ENCODE measurements at regions not wholly inside any gene's neighbourhood (a gene's known extent, or its start where the extent isn't known, plus 50 kb on each side); places are given as distances from the start of the nearest gene placed in this dataset.

DNA sequence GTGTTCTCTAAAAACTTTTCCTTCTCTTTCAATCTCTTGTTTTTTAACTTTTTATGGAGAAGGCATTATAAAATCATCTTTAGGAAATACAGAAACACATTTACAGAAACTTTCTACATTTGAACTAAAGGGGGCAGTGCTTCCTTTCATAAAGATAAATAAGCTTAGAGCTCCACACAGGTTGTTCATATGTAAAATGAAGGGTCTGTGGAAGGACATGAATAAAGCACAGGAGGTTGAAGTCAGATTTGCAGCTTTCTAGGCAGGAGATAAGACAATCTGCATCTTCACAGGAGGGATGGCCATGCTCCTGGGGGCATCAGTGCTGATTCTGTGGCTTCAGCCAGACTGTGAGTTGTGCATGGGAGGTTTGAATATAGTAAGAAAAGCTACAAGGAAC lies 426.0 kb downstream of the DAD1 start:
- Histone ChIP-seq H3K27ac (ENCODE audit: low read depth in 1 of 3, low read length in 2 of 3) (no peak overlapping the region), H3K27me3 (ENCODE audit: control insufficient read depth in 3 of 3, insufficient read depth in 3 of 3, low read length in 3 of 3) (no peaks in the 10 kb centered on the region), H3K4me3 (ENCODE audit: low read depth in 1 of 3, low read length in 3 of 3) (no peak overlapping the region), H3K4me1 (ENCODE audit: control insufficient read depth in 3 of 3, insufficient read depth in 2 of 3, low read depth in 1 of 3, low read length in 2 of 3) (peaks cover 0 to 22% (median 4%) of the 10 kb centered on the region in 3 donors), H3K36me3 (ENCODE audit: control insufficient read depth in 3 of 3, insufficient read depth in 2 of 3, low read depth in 1 of 3, low read length in 3 of 3) (no peaks in the 10 kb centered on the region), H3K9me3 (ENCODE audit: control insufficient read depth in 2 of 2, insufficient read depth in 1 of 2, low read depth in 1 of 2, low read length in 1 of 2) (no peaks in the 10 kb centered on the region)
- FAIRE-seq (no peak), DNase-seq (peak; percentile 45 to 60)

DNA sequence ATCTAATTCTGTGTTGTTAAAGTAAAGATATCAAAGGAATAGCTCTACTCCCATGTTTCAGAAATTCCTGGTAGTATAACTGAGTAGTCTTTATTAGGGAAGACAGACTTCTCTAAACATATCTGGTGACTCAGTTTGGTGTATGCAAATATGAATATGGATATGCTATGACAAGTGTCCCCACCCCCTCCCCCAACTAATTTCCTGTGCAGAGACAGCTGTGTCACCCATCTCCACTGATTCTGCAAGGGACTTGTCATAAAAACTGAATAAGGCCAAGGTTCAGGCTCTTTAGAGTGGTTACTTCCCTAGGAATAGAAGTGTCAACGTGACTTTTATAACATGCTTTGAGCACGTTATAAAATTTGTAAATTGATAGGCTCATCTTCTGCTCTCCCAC lies 429.1 kb downstream of the DAD1 start:
- peak; percentile 60 to 85 for DNase-seq
- Histone ChIP-seq H3K36me3 (ENCODE audit: control insufficient read depth in 3 of 3, insufficient read depth in 2 of 3, low read depth in 1 of 3, low read length in 3 of 3) (no peaks in the 10 kb centered on the region), H3K4me1 (ENCODE audit: control insufficient read depth in 3 of 3, insufficient read depth in 2 of 3, low read depth in 1 of 3, low read length in 2 of 3) (peaks cover 0 to 25% (median 4%) of the 10 kb centered on the region in 3 donors), H3K27me3 (ENCODE audit: control insufficient read depth in 3 of 3, insufficient read depth in 3 of 3, low read length in 3 of 3) (no peaks in the 10 kb centered on the region), H3K4me3 (ENCODE audit: low read depth in 1 of 3, low read length in 3 of 3) (no peak overlapping the region), H3K9me3 (ENCODE audit: control insufficient read depth in 2 of 2, insufficient read depth in 1 of 2, low read depth in 1 of 2, low read length in 1 of 2) (no peaks in the 10 kb centered on the region), H3K27ac (ENCODE audit: low read depth in 1 of 3, low read length in 2 of 3) (peak overlapping the region in 1 of 3 donors; percentile 74)
- WGBS, 3 donors = 14 to 26% (median 20%) methylated on average over 2 of the region's 2 CpGs
- no peak for FAIRE-seq

DNA sequence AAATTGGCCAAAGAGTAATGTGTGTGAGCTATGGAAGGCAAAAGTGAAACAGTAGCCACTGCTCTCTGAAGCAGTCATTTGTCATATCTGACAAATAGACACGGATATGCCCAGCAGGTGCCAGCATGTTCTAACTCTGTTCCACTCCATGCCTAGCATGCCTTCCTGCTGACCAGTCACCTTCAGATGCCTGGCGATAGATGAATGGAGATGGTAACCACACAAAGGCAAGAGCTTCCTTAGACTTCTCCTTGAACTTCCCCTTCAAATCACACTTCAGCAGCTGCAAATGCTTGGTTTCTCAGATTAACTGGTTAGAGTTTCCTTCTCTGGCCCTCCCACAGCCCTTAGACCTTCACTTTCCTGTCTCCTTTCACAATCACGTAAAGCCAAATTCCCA lies 429.9 kb downstream of the DAD1 start:
- 44 to 53% (median 49%) methylated on average over 3 of the region's 3 CpGs for WGBS, 3 donors
- peak in 1 of 2 donors; percentile 31 for DNase-seq
- no peak for FAIRE-seq
- Histone ChIP-seq H3K36me3 (ENCODE audit: control insufficient read depth in 3 of 3, insufficient read depth in 2 of 3, low read depth in 1 of 3, low read length in 3 of 3) (no peaks in the 10 kb centered on the region), H3K9me3 (ENCODE audit: control insufficient read depth in 2 of 2, insufficient read depth in 1 of 2, low read depth in 1 of 2, low read length in 1 of 2) (no peaks in the 10 kb centered on the region), H3K4me1 (ENCODE audit: control insufficient read depth in 3 of 3, insufficient read depth in 2 of 3, low read depth in 1 of 3, low read length in 2 of 3) (peaks cover 0 to 25% (median 4%) of the 10 kb centered on the region in 3 donors), H3K27ac (ENCODE audit: low read depth in 1 of 3, low read length in 2 of 3) (peak overlapping the region in 1 of 3 donors; percentile 13), H3K27me3 (ENCODE audit: control insufficient read depth in 3 of 3, insufficient read depth in 3 of 3, low read length in 3 of 3) (no peaks in the 10 kb centered on the region), H3K4me3 (ENCODE audit: low read depth in 1 of 3, low read length in 3 of 3) (no peak overlapping the region)

DNA sequence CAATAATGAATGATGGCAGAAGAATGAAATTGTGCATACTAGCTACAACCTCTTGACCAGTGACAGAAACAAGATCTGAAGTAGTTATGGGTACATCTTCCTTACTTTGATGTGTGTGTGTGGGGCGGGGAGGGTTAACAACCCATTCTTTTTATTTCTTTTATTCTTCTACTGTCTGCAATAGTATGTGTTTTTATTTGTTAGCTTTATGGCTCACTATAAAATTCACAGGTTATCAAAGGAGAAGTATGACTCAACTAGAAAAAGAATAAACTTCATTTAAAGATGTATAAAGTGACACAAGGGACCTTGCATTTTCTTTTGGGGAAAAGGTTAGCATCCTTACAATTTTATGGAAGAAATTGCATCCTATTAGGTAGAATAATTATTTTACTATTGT lies 430.5 kb downstream of the DAD1 start:
- H3K4me3 ChIP-seq (ENCODE audit: low read depth in 1 of 3, low read length in 3 of 3) = no peak overlapping the region

DNA sequence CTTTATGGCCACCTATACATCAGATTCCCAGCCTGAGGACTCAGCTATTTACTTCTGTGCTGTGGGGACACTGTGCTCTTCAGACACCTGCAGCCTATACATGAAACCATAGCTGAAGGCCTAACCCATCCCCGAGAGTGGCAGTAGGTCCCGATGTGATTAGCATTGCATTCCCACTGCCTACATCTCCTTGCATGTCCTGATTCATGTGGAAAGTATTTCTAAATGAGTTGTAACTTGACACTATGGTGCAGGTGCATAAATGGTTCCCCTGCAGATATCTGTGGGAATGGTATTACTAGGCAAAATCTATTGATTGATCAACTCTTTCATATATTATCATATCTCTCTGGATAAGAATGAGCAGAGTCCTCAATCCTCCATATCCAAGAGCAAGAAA lies 433.5 kb downstream of the DAD1 start:
- DNase-seq = no peak
- WGBS, 3 donors = 35 to 72% (median 51%) methylated on average over 2 of the region's 2 CpGs
- peaks cover 0 to 31% (median 7%) of the 10 kb centered on the region in 3 donors for H3K4me1 ChIP-seq (ENCODE audit: control insufficient read depth in 3 of 3, insufficient read depth in 2 of 3, low read depth in 1 of 3, low read length in 2 of 3)
- no peak for FAIRE-seq
- H3K4me3 ChIP-seq (ENCODE audit: low read depth in 1 of 3, low read length in 3 of 3) = no peak overlapping the region
- H3K27ac ChIP-seq (ENCODE audit: low read depth in 1 of 3, low read length in 2 of 3) = no peak overlapping the region
- H3K36me3 ChIP-seq (ENCODE audit: control insufficient read depth in 3 of 3, insufficient read depth in 2 of 3, low read depth in 1 of 3, low read length in 3 of 3) = no peaks in the 10 kb centered on the region
- no peaks in the 10 kb centered on the region for H3K27me3 ChIP-seq (ENCODE audit: control insufficient read depth in 3 of 3, insufficient read depth in 3 of 3, low read length in 3 of 3)
- peaks cover 0 to 3% of the 10 kb centered on the region in 2 donors for H3K9me3 ChIP-seq (ENCODE audit: control insufficient read depth in 2 of 2, insufficient read depth in 1 of 2, low read depth in 1 of 2, low read length in 1 of 2)

More for the DNA sequence above, 430.5 kb downstream of the DAD1 start:
- Histone ChIP-seq H3K27ac (ENCODE audit: low read depth in 1 of 3, low read length in 2 of 3) (no peak overlapping the region), H3K27me3 (ENCODE audit: control insufficient read depth in 3 of 3, insufficient read depth in 3 of 3, low read length in 3 of 3) (no peaks in the 10 kb centered on the region), H3K36me3 (ENCODE audit: control insufficient read depth in 3 of 3, insufficient read depth in 2 of 3, low read depth in 1 of 3, low read length in 3 of 3) (no peaks in the 10 kb centered on the region), H3K9me3 (ENCODE audit: control insufficient read depth in 2 of 2, insufficient read depth in 1 of 2, low read depth in 1 of 2, low read length in 1 of 2) (no peaks in the 10 kb centered on the region), H3K4me1 (ENCODE audit: control insufficient read depth in 3 of 3, insufficient read depth in 2 of 3, low read depth in 1 of 3, low read length in 2 of 3) (peaks cover 0 to 25% (median 4%) of the 10 kb centered on the region in 3 donors)
- no peak for FAIRE-seq
- WGBS, 3 donors = 80 to 93% (median 84%) methylated on average over 1 of the region's 1 CpG
- DNase-seq = no peak

DNA sequence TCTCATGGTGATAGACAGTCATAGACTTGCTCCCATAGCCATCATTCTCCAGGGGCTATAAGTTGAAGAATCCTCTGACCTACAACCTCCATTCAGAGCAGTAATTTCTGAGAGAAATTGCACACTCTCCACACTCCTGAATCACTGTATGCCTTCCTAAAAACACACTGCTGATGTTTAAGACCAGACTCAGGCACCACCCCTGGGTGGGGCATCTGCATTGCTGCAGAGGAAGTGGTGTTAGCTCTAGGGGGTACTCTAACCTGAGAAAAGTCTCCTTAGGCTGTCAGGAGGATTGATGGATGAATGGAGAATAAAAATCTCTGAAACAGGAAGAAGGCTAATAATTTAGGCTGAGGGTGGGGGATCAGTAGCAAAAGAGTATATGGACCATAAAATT lies 436.1 kb downstream of the DAD1 start:
- Histone ChIP-seq H3K27ac (ENCODE audit: low read depth in 1 of 3, low read length in 2 of 3) (peak overlapping the region in 1 of 3 donors; percentile 15), H3K4me1 (ENCODE audit: control insufficient read depth in 3 of 3, insufficient read depth in 2 of 3, low read depth in 1 of 3, low read length in 2 of 3) (peaks cover 0 to 22% (median 4%) of the 10 kb centered on the region in 3 donors), H3K4me3 (ENCODE audit: low read depth in 1 of 3, low read length in 3 of 3) (no peak overlapping the region), H3K36me3 (ENCODE audit: control insufficient read depth in 3 of 3, insufficient read depth in 2 of 3, low read depth in 1 of 3, low read length in 3 of 3) (no peaks in the 10 kb centered on the region), H3K9me3 (ENCODE audit: control insufficient read depth in 2 of 2, insufficient read depth in 1 of 2, low read depth in 1 of 2, low read length in 1 of 2) (peaks cover 0 to 3% of the 10 kb centered on the region in 2 donors), H3K27me3 (ENCODE audit: control insufficient read depth in 3 of 3, insufficient read depth in 3 of 3, low read length in 3 of 3) (no peaks in the 10 kb centered on the region)
- no peak for DNase-seq
- no peak for FAIRE-seq

DNA sequence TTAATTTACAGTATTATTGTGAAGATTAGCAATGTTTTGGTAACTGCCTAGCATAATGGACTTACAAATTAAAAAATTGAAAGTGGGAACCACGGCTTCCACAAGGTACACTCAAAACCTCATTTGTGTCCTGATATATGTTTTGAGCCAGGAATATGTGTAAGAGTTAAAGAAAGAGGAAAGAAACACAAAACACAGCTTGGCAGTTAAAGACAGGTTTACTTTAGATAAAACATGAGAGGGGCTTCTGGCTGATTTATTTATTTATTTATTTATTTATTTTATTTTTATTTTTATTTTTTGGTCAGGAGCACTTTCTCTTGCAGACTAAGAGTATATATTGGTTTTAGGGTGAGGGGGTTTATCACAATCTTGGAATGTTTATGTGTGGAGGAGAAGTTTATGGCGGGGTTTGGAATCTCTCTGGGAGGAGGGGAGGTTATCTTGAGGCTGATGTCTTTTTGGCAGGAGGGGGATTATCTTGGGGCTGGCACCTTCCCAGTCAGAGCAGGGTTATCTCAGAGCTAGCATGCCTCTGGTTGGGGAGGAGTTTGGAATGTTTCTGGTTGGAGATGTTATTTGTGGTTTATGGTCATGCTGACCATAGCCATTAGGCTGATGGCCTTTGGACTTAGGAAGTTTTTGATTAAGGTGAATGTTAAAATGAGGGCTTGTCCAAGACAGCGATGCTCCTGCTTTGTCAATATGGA lies 436.7 kb downstream of the DAD1 start:
- H3K4me3 ChIP-seq (ENCODE audit: low read depth in 1 of 3, low read length in 3 of 3) = no peak overlapping the region
- WGBS, 3 donors = 59 to 76% (median 61%) methylated on average over 3 of the region's 3 CpGs
- no peaks in the 10 kb centered on the region for H3K36me3 ChIP-seq (ENCODE audit: control insufficient read depth in 3 of 3, insufficient read depth in 2 of 3, low read depth in 1 of 3, low read length in 3 of 3)
- FAIRE-seq (no peak), DNase-seq (peak in 1 of 2 donors; percentile 31)
- H3K27ac ChIP-seq (ENCODE audit: low read depth in 1 of 3, low read length in 2 of 3) = peak overlapping the region in 1 of 3 donors; percentile 75
- peaks cover 0 to 22% (median 4%) of the 10 kb centered on the region in 3 donors for H3K4me1 ChIP-seq (ENCODE audit: control insufficient read depth in 3 of 3, insufficient read depth in 2 of 3, low read depth in 1 of 3, low read length in 2 of 3)
- H3K27me3 ChIP-seq (ENCODE audit: control insufficient read depth in 3 of 3, insufficient read depth in 3 of 3, low read length in 3 of 3) = no peaks in the 10 kb centered on the region
- peaks cover 0 to 3% of the 10 kb centered on the region in 2 donors for H3K9me3 ChIP-seq (ENCODE audit: control insufficient read depth in 2 of 2, insufficient read depth in 1 of 2, low read depth in 1 of 2, low read length in 1 of 2)

DNA sequence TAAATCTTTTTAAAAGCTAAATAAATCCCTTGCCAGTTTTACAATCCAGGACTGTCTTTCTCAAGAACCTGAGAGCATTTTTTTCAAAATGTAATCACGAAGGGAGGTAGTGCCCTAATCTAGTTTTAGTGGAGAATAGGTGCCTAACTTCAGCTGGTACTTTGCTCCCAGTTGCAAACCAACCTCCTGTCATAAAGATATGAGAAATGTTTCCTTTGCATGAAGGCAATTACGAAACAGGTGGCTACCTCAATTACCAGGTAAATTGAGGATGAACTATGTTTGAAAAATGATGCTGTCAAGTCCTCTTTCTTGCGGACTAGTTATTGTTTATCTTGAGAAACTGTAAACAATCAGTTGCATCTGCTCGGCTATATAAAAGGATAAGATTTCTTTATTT lies 437.9 kb downstream of the DAD1 start:
- Histone ChIP-seq H3K4me3 (ENCODE audit: low read depth in 1 of 3, low read length in 3 of 3) (no peak overlapping the region), H3K36me3 (ENCODE audit: control insufficient read depth in 3 of 3, insufficient read depth in 2 of 3, low read depth in 1 of 3, low read length in 3 of 3) (no peaks in the 10 kb centered on the region), H3K27ac (ENCODE audit: low read depth in 1 of 3, low read length in 2 of 3) (peak overlapping the region in 1 of 3 donors; percentile 75), H3K4me1 (ENCODE audit: control insufficient read depth in 3 of 3, insufficient read depth in 2 of 3, low read depth in 1 of 3, low read length in 2 of 3) (peaks cover 0 to 22% (median 4%) of the 10 kb centered on the region in 3 donors), H3K27me3 (ENCODE audit: control insufficient read depth in 3 of 3, insufficient read depth in 3 of 3, low read length in 3 of 3) (no peaks in the 10 kb centered on the region), H3K9me3 (ENCODE audit: control insufficient read depth in 2 of 2, insufficient read depth in 1 of 2, low read depth in 1 of 2, low read length in 1 of 2) (peaks cover 0 to 3% of the 10 kb centered on the region in 2 donors)
- DNase-seq (peak; percentile 77 to 85), FAIRE-seq (no peak)
- WGBS, 3 donors = 11 to 46% (median 23%) methylated on average over 4 of the region's 4 CpGs

DNA sequence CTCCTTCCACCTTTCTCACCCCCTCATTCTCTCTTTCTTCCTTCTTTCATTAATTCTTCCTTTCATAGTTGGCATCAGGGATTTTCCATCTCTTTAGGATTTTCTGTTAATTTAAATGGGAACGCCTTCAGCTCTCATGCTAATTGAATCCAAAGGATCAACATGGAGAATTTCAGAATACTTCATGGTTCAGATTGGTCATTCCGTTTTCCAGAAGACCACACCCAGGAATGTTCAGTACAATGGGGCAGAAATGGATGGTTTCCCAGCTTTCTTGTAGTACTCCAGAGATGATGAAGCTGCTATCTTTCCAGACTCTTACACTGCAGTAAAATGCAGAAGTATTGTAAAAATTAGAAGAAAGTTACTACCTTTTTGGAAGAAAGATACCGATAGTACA lies 440.0 kb downstream of the DAD1 start:
- H3K9me3 ChIP-seq (ENCODE audit: control insufficient read depth in 2 of 2, insufficient read depth in 1 of 2, low read depth in 1 of 2, low read length in 1 of 2) = peaks cover 0 to 3% of the 10 kb centered on the region in 2 donors
- DNase-seq = no peak

More for the DNA sequence above, 440.0 kb downstream of the DAD1 start:
- Histone ChIP-seq H3K27me3 (ENCODE audit: control insufficient read depth in 3 of 3, insufficient read depth in 3 of 3, low read length in 3 of 3) (no peaks in the 10 kb centered on the region), H3K4me3 (ENCODE audit: low read depth in 1 of 3, low read length in 3 of 3) (no peak overlapping the region), H3K36me3 (ENCODE audit: control insufficient read depth in 3 of 3, insufficient read depth in 2 of 3, low read depth in 1 of 3, low read length in 3 of 3) (no peaks in the 10 kb centered on the region), H3K27ac (ENCODE audit: low read depth in 1 of 3, low read length in 2 of 3) (no peak overlapping the region), H3K4me1 (ENCODE audit: control insufficient read depth in 3 of 3, insufficient read depth in 2 of 3, low read depth in 1 of 3, low read length in 2 of 3) (peaks cover 0 to 20% (median 4%) of the 10 kb centered on the region in 3 donors)
- 93 to 98% (median 97%) methylated on average over 3 of the region's 3 CpGs for WGBS, 3 donors
- FAIRE-seq = no peak
